MV-4-11 (cell line): ENCODE measurements at regions not wholly inside any gene's neighbourhood (a gene's known extent, or its start where the extent isn't known, plus 50 kb on each side); places are given as distances from the start of the nearest gene placed in this dataset.
"Not testable (repeated sequence)": the region's sequence is repeated elsewhere in the genome, so short reads cannot be mapped to it uniquely, and the experiment has no call there.

ENCODE experiments used
- DNase-seq: peaks from one replicate; lab custom pipeline; 2025; lab: John Stamatoyannopoulos, UW

- DNase-seq: no peak
Measured at GRCh38 chr7:89401099-89401498, 605.6 kb upstream of the TEX47 start.

GRCh38 chr7:89401690-89402089, 606.2 kb upstream of the TEX47 start:
- no peak for DNase-seq

DNA sequence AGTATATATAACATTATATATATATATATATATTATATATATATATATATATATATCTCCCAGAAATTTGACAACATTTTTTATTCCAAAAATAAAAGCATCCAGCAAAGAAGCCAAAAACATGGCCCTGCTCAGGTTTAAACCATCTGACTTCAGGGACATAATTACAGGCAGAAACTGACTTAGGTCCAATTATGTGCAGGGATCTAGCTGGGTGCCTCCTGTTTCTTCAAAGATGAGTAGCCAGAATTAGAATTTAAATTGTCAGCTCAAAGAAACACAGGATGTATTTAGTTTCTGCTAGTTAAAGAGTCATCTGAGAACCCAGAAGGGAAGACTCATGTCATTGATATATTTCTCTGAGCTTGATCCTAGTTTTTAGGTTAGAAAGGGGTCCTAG, 656.4 kb upstream of the TEX47 start:
- DNase-seq: no peak

GRCh38 chr7:89456556-89456955, 661.0 kb upstream of the TEX47 start:
- DNase-seq: no peak

GRCh38 chr7:89458114-89458513, 662.6 kb upstream of the TEX47 start:
- no peak for DNase-seq

DNA sequence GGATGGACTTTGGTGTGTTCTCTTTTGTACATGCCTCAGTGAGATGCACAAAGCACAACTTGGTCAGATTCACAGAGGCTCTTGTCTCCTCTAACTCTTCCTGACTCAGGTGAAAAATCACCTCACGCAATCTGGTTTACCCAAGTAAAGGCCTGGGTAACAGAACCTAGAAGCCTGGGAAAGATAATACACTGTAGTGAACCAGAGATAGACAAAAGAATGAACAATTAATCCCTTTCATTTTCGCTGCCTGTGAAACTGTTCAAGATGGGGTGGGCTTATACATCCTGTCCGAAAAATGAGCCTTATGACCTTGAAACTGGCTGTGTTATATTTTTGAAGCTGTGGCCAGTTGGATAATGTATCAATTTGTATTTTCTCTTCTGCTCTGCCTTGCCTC, 678.9 kb upstream of the TEX47 start:
- no peak for DNase-seq

- no peak for DNase-seq
Measured at GRCh38 chr7:89477991-89478390, 676.3 kb upstream of the STEAP1 start.

- DNase-seq: no peak
Measured at GRCh38 chr7:89495704-89496103, 658.6 kb upstream of the STEAP1 start.

DNA sequence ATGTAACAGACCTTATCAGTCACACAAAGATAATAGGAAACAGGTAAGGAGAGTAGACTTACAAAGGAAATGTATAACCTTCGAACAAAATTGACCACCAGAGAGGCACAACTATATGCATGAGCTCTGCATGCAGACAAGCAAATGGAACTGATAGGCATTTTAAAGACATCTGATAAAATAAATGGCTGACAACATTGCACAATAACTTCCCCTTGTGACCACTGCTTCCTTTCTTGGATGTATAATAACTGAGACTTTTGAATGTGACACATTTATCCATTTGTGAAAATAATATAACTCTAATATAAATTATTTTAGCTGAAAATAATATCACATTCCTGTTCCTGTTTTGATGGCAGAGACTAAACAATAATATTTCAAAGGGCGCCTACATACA, 654.2 kb upstream of the STEAP1 start:
- no peak for DNase-seq

GRCh38 chr7:89503281-89503680, 651.0 kb upstream of the STEAP1 start:
- no peak for DNase-seq

- no peak for DNase-seq
Measured at GRCh38 chr7:89507034-89507433, 647.2 kb upstream of the STEAP1 start.

- DNase-seq: no peak
Measured at GRCh38 chr7:89511900-89512299, 642.4 kb upstream of the STEAP1 start.

- DNase-seq: no peak
Measured at GRCh38 chr7:89514970-89515369, 639.3 kb upstream of the STEAP1 start.

GRCh38 chr7:89517815-89518214, 636.5 kb upstream of the STEAP1 start:
- no peak for DNase-seq

DNA sequence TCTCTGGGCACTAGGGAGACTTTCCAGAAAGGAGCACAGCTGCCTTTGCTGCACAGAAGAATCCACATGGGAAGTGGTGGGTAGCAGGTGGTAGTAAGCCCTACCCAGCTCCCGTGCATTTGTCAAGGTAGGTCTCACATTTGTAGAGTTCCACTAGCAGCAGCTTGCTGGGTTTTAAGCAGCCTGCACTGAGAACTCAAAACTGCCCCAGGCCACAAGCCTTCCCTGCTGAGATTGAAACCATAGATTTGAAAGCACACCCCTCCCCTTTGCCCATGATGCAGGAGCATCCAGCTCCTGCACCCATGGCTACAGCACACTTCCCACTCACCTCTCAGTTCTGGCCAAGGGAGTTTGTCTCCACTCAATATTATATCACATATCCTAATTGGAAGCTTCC, 604.5 kb upstream of the STEAP1 start:
- DNase-seq: no peak

- no peak for DNase-seq
Measured at GRCh38 chr7:89554209-89554608, 600.1 kb upstream of the STEAP1 start.

GRCh38 chr7:89559596-89559995, 594.7 kb upstream of the STEAP1 start:
- DNase-seq: no peak

- no peak for DNase-seq
Measured at GRCh38 chr7:89563597-89563996, 590.7 kb upstream of the STEAP1 start.

DNA sequence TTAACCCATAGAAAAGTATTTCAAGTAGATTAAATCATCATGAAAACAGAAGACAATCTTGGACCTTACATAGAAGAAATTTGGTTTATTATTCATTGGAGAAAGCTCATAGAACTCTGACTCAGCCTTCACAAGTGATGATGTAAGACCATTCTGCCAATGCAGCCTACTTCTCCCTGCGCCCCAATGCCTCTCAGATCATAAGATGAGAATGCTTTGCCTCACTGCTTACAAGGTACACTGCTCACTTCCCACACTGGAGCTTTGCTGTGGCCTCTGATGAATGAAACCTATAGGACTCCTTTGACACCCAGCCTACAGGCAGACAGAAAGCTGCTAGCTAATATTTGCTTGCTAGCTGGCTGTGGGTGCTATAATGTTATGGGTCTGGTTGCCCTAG, 569.4 kb upstream of the STEAP1 start:
- DNase-seq: no peak

GRCh38 chr7:89593125-89593524, 561.1 kb upstream of the STEAP1 start:
- DNase-seq: no peak

DNA sequence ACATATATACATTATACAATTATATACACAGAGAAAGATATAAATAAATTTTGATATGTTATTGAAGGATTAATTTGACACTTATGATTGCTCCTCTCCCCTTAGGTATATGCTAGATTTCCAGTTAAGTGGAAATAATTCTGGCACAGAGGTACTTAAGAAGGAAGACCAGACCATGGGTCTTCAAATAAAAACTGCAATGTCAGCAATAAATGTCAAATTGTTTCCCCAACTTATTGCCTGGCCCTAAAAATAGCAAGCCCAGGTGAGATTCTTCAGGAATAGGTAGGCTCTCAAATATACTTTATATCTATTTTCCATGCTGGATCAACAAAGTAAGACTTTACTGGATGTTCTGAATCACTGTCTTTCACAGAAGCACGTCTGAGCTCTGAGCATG, 551.3 kb upstream of the STEAP1 start:
- no peak for DNase-seq

GRCh38 chr7:89605362-89605761, 548.9 kb upstream of the STEAP1 start:
- no peak for DNase-seq

DNA sequence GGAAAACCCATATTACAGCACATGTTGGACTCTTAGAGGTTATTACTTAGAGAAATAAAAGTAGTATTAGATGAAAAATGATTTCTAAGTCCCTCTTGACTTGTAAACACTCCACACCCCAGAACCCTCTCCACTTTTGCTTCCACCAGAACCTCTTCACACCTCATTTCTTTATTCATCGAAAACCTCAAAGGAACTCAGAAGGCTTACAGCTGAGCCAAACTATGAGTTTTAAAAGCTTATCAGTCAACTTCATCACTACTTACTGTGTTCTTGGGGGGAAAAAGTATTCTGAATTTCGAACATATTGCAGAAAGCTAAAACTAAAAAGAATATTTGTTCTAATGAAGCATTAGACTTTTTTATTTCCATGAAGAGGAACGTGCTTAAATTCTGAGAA, 547.8 kb upstream of the STEAP1 start:
- no peak for DNase-seq

DNA sequence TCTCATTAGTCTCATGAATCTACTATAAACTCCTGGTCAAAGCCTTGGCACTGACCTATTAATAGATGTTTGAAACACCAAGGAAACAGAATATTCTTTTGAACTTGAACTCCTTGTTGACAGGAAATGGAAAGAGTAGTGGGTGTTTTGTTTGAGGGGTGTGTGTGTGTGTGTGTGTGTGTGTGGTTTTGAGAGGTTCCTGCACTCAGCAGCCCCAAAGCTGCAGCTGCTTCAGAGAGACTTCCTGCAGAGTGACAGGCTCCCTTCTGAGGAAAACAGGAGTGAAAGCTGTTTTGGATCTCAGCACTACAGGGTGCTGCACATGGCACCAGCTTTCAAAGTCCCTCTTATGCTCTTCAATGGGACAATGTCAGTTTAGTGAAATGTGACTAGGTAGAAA, 546.5 kb upstream of the STEAP1 start:
- no peak for DNase-seq

GRCh38 chr7:89616829-89617228, 537.4 kb upstream of the STEAP1 start:
- DNase-seq: not testable (repeated sequence)
